NT2/D1 (cell line): ENCODE measurements at regions not wholly inside any gene's neighbourhood (a gene's known extent, or its start where the extent isn't known, plus 50 kb on each side); places are given as distances from the start of the nearest gene placed in this dataset.
"Not testable (repeated sequence)": the region's sequence is repeated elsewhere in the genome, so short reads cannot be mapped to it uniquely, and the experiment has no call there.

Experiments
- DNase-seq: peaks from one replicate; pipeline ENCODE4 v3.0.0-alpha.2; 2011; ENCODE audit warnings: low read depth, low spot score
- H3K27me3 ChIP-seq: 2 replicates; pipeline ENCODE4 v1.6.0; 2011; ENCODE audit warnings: mild to moderate bottlenecking; ENCODE audit not compliant: insufficient read length, insufficient read depth
- H3K36me3 ChIP-seq: 2 replicates; pipeline ENCODE4 v1.6.1; 2011; ENCODE audit warnings: mild to moderate bottlenecking, low read length, mixed read lengths; ENCODE audit not compliant: insufficient read depth, insufficient read length
- H3K4me1 ChIP-seq: 2 replicates; pipeline ENCODE4 v1.5.1; 2011; ENCODE audit not compliant: insufficient read depth, insufficient read length
- H3K4me3 ChIP-seq: 2 replicates; pipeline ENCODE4 v1.5.1; 2011; ENCODE audit warnings: low read depth; ENCODE audit not compliant: insufficient read length
- H3K9ac ChIP-seq: 2 replicates; pipeline ENCODE4 v1.6.0; 2011; ENCODE audit warnings: low read depth; ENCODE audit not compliant: insufficient read length
- H3K9me3 ChIP-seq: 2 replicates; pipeline ENCODE4 v1.5.1; 2011; ENCODE audit warnings: mild to moderate bottlenecking, low read length; ENCODE audit not compliant: insufficient read depth
- SUZ12 ChIP-seq: IDR thresholded peaks from 2 replicates; pipeline ENCODE4 v1.6.1; 2011; ENCODE audit not compliant: insufficient read length, insufficient read depth; ENCODE audit errors: extremely low read depth
- YY1 ChIP-seq: IDR thresholded peaks from 2 replicates; pipeline ENCODE4 v1.6.1; 2011; ENCODE audit not compliant: insufficient read length, insufficient read depth
- ZNF274 ChIP-seq: IDR thresholded peaks from 2 replicates; pipeline ENCODE4 v1.6.1; 2011; ENCODE audit warnings: mild to moderate bottlenecking, low read depth, low read length

- TF ChIP-seq YY1 (no peak), SUZ12 (no peak), ZNF274 (no peak)
- no peak for DNase-seq
- H3K27me3 ChIP-seq, result peaks cover 82% of the 10 kb centered on the region
- H3K4me1 ChIP-seq, result no peaks in the 10 kb centered on the region
- H3K9ac ChIP-seq, result no peak overlapping the region
- no peaks in the 10 kb centered on the region; the same call in 1 of the 2 replicates for H3K9me3 ChIP-seq
- H3K36me3 ChIP-seq, result no peaks in the 10 kb centered on the region
- H3K4me3 ChIP-seq, result no peak overlapping the region
Measured at GRCh38 chr22:22122348-22123117, 122.1 kb upstream of the VPREB1 start.

GRCh38 chr22:22121445-22121844 is 123.1 kb upstream of the VPREB1 start:
- no peaks in the 10 kb centered on the region; the same call in 1 of the 2 replicates for H3K9me3 ChIP-seq
- peaks cover 72% of the 10 kb centered on the region for H3K27me3 ChIP-seq
- no peak for DNase-seq
- TF ChIP-seq SUZ12 (no peak), YY1 (no peak), ZNF274 (no peak)
- no peak overlapping the region for H3K4me3 ChIP-seq
- H3K4me1 ChIP-seq, result no peaks in the 10 kb centered on the region
- H3K9ac ChIP-seq, result no peak overlapping the region
- no peaks in the 10 kb centered on the region for H3K36me3 ChIP-seq

GRCh38 chr22:22120160-22120559 is 124.4 kb upstream of the VPREB1 start:
- Histone ChIP-seq H3K4me1 (no peaks in the 10 kb centered on the region), H3K9ac (no peak overlapping the region), H3K9me3 (no peaks in the 10 kb centered on the region; the same call in 1 of the 2 replicates), H3K36me3 (no peaks in the 10 kb centered on the region), H3K4me3 (no peak overlapping the region), H3K27me3 (peaks cover 59% of the 10 kb centered on the region)
- no peak for DNase-seq
- no peak for TF ChIP-seq YY1
- TF ChIP-seq ZNF274, result no peak
- no peak for TF ChIP-seq SUZ12

GRCh38 chr22:22118987-22119386 is 125.6 kb upstream of the VPREB1 start:
- Histone ChIP-seq H3K9ac (no peak overlapping the region), H3K4me1 (no peaks in the 10 kb centered on the region)
- TF ChIP-seq YY1 (no peak), SUZ12 (no peak), ZNF274 (no peak)

GRCh38 chr22:22117864-22118544 is 126.6 kb upstream of the VPREB1 start:
- H3K36me3 ChIP-seq, H3K9ac ChIP-seq, H3K9me3 ChIP-seq, H3K4me1 ChIP-seq, H3K4me3 ChIP-seq, DNase-seq: not testable (repeated sequence)
- peaks cover 50% of the 10 kb centered on the region for H3K27me3 ChIP-seq

More at GRCh38 chr22:22118987-22119386, 125.6 kb upstream of the VPREB1 start:
- H3K9me3 ChIP-seq, result no peaks in the 10 kb centered on the region; the same call in 1 of the 2 replicates
- peaks cover 52% of the 10 kb centered on the region for H3K27me3 ChIP-seq
- H3K36me3 ChIP-seq, result no peaks in the 10 kb centered on the region
- no peak overlapping the region for H3K4me3 ChIP-seq
- no peak for DNase-seq

- H3K4me1 ChIP-seq, H3K9me3 ChIP-seq, H3K4me3 ChIP-seq, H3K36me3 ChIP-seq, H3K9ac ChIP-seq, DNase-seq: not testable (repeated sequence)
- peaks cover 51% of the 10 kb centered on the region for H3K27me3 ChIP-seq
Measured at GRCh38 chr22:22116997-22117770, 127.4 kb upstream of the VPREB1 start.

- DNase-seq, result no peak
- H3K9me3 ChIP-seq, result no peaks in the 10 kb centered on the region
- no peaks in the 10 kb centered on the region for H3K4me1 ChIP-seq
- no peaks in the 10 kb centered on the region for H3K36me3 ChIP-seq
- H3K27me3 ChIP-seq, result peaks cover 55% of the 10 kb centered on the region
- no peak overlapping the region for H3K9ac ChIP-seq
- TF ChIP-seq ZNF274, result no peak
- no peak for TF ChIP-seq SUZ12
- no peak for TF ChIP-seq YY1
- no peak overlapping the region for H3K4me3 ChIP-seq
Measured at GRCh38 chr22:22113701-22114100, 130.9 kb upstream of the VPREB1 start.
